ENCODE measurements at regions not wholly inside any gene's neighbourhood (a gene's known extent, or its start where the extent isn't known, plus 50 kb on each side); places are given as distances from the start of the nearest gene placed in this dataset.

GRCh38 chr10:105656856-105657255, 1015.8 kb downstream of the SORCS3 start:
- TF ChIP-seq SP2 (IDR thresholded peaks at IDR 0.05; ENCODE audit: low read length), result no peak
- no peak for TF ChIP-seq MAFK (IDR thresholded peaks at IDR 0.05; ENCODE audit: low read depth, low read length)
- no peak for TF ChIP-seq ATF3 (IDR thresholded peaks at IDR 0.05; ENCODE audit: insufficient read depth, low read depth, low read length)
- no peak for TF ChIP-seq JUND (IDR thresholded peaks at IDR 0.05; ENCODE audit: low read length)
- TF ChIP-seq POLR2A (IDR thresholded peaks at IDR 0.05; ENCODE audit: control extremely low read depth in 1 of 2, low read depth in 2 of 2, low read length in 2 of 2), result no peak
- no peak for TF ChIP-seq GABPA (IDR thresholded peaks at IDR 0.05; ENCODE audit: borderline replicate concordance, insufficient read depth, low read length)
- no peak for TF ChIP-seq CTCF (IDR thresholded peaks at IDR 0.05; ENCODE audit: control extremely low read depth in 1 of 3, insufficient read depth in 1 of 3, low read depth in 1 of 3, low read length in 3 of 3)
- TF ChIP-seq PHF8 (conservative IDR thresholded peaks at IDR 0.05; ENCODE audit: low read depth, low read length), result no peak
- no peak for TF ChIP-seq RXRA (IDR thresholded peaks at IDR 0.05; ENCODE audit: insufficient read depth, low read depth, low read length)
- no peak for TF ChIP-seq ZNF274 (IDR thresholded peaks at IDR 0.05; ENCODE audit: borderline replicate concordance, extremely low read depth, low read length)
- TF ChIP-seq ASH2L (IDR thresholded peaks at IDR 0.05; ENCODE audit: low read length), result no peak
- TF ChIP-seq RAD21 (IDR thresholded peaks at IDR 0.05 in 1 of 2, conservative IDR thresholded peaks at IDR 0.05 in 1 of 2; ENCODE audit: low read depth in 2 of 2, low read length in 2 of 2), result no peak
